ENCODE measurements at regions not wholly inside any gene's neighbourhood (a gene's known extent, or its start where the extent isn't known, plus 50 kb on each side); places are given as distances from the start of the nearest gene placed in this dataset.

DNA sequence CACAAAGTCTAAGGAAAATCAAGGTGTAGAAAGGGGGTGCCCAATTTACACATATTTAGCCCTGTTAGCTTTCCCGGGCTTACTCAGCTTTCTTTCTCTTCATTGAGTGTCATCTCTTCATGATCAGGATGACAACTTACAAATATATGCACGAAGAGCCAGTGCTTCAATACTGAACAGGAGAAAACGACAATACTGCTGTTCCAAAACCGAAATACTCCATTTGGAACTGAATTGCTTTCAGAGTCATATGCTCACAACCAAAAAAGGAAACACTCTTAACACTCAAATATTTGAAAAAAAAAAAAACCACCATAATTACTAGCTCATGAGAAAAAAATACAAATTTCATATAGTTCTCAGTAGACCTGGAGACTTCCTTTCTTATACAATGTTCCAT is 272.1 kb upstream of the DUSP10 start:
- H3K27me3 ChIP-seq (ENCODE audit: low read length) = peaks cover under 1% of the 10 kb centered on the region; the same call in 1 of the 2 replicates
- CTCF ChIA-PET = no interaction called here
- H4K20me1 ChIP-seq (ENCODE audit: low read length) = no peaks in the 10 kb centered on the region
- H3K4me3 ChIP-seq (ENCODE audit: low read length) = no peak overlapping the region
- no peak overlapping the region for H3K27ac ChIP-seq (ENCODE audit: low read length)
- no TSS peak for BruUV-seq (replicated peaks)
- intact Hi-C loops (cut with micrococcal nuclease) = no loop called here
- no peaks in the 10 kb centered on the region for H3K9me3 ChIP-seq (ENCODE audit: low read length)
- POLR2A ChIA-PET (ENCODE audit: unreplicated experiment) = interaction anchor here (0.7 kb wide), 1 partner anchor 154 kb away, joined by 3 read pairs; no protein-coding TSS in a partner anchor
- H3K4me1 ChIP-seq (ENCODE audit: insufficient read depth, low read length) = peaks cover 5% of the 10 kb centered on the region; the same call in 1 of the 2 replicates
- no peak overlapping the region for H3K9ac ChIP-seq (ENCODE audit: low read length)
- H3K36me3 ChIP-seq (ENCODE audit: low read depth, low read length) = no peaks in the 10 kb centered on the region
- H3K4me2 ChIP-seq (ENCODE audit: low read length) = no peak overlapping the region
- no peaks in the 10 kb centered on the region for H3K79me2 ChIP-seq (ENCODE audit: low read length)
- no peaks in the 10 kb centered on the region for H3K9me2 ChIP-seq (replicated peaks; ENCODE audit: low read length)
- ATAC-seq = no peak
- no peak overlapping the region for H2AFZ ChIP-seq (ENCODE audit: low read length)
- no peak for TF ChIP-seq EZH2phosphoT487 (IDR thresholded peaks at IDR 0.05; ENCODE audit: borderline replicate concordance, low read length)
- TF ChIP-seq EZH2 (IDR thresholded peaks at IDR 0.05; ENCODE audit: low read length, unreplicated experiment) = no peak
- TF ChIP-seq, protein P1, sequence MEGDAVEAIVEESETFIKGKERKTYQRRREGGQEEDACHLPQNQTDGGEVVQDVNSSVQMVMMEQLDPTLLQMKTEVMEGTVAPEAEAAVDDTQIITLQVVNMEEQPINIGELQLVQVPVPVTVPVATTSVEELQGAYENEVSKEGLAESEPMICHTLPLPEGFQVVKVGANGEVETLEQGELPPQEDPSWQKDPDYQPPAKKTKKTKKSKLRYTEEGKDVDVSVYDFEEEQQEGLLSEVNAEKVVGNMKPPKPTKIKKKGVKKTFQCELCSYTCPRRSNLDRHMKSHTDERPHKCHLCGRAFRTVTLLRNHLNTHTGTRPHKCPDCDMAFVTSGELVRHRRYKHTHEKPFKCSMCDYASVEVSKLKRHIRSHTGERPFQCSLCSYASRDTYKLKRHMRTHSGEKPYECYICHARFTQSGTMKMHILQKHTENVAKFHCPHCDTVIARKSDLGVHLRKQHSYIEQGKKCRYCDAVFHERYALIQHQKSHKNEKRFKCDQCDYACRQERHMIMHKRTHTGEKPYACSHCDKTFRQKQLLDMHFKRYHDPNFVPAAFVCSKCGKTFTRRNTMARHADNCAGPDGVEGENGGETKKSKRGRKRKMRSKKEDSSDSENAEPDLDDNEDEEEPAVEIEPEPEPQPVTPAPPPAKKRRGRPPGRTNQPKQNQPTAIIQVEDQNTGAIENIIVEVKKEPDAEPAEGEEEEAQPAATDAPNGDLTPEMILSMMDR (conservative IDR thresholded peaks at IDR 0.05; ENCODE audit: low read depth, low read length) = no peak
- no peaks in the 10 kb centered on the region for H3F3A ChIP-seq (ENCODE audit: low read length, unreplicated experiment)
- DNase-seq = no peak

DNA sequence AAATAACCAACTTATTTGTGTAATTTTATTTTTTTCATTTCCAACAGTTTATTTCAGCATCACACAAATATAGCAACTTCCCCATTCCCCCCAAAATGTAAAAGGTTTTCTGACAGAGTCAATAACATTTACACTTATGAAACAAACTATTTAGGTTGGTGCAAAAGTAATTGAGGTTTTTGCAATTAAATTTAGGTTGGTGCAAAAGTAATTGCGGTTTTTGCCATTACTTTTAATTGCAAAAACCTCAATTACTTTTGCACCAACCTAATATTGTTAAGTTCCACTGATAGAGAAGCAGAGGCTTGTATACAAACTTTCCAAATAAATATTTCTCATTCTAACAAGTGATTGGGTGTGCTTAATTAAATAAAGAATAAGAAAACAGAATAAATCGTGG is 270.9 kb upstream of the DUSP10 start:
- Histone ChIP-seq H3K4me1 (ENCODE audit: insufficient read depth, low read length) (peaks cover 8% of the 10 kb centered on the region; the same call in 1 of the 2 replicates), H3K4me2 (ENCODE audit: low read length) (no peak overlapping the region), H3K27me3 (ENCODE audit: low read length) (no peaks in the 10 kb centered on the region), H3K9me3 (ENCODE audit: low read length) (no peaks in the 10 kb centered on the region), H4K20me1 (ENCODE audit: low read length) (no peaks in the 10 kb centered on the region), H3K4me3 (ENCODE audit: low read length) (no peak overlapping the region), H3K9ac (ENCODE audit: low read length) (no peak overlapping the region), H3F3A (ENCODE audit: low read length, unreplicated experiment) (no peaks in the 10 kb centered on the region), H2AFZ (ENCODE audit: low read length) (no peak overlapping the region), H3K9me2 (replicated peaks; ENCODE audit: low read length) (no peaks in the 10 kb centered on the region), H3K79me2 (ENCODE audit: low read length) (no peaks in the 10 kb centered on the region), H3K36me3 (ENCODE audit: low read depth, low read length) (no peaks in the 10 kb centered on the region), H3K27ac (ENCODE audit: low read length) (no peak overlapping the region)
- no TSS peak for BruUV-seq (replicated peaks)
- DNase-seq (no peak), ATAC-seq (no peak)
- ChIA-PET POLR2A (ENCODE audit: unreplicated experiment) (no interaction called here), CTCF (interaction anchor here (0.6 kb wide), 1 partner anchor 168 kb away, joined by 3 read pairs; no protein-coding TSS in a partner anchor)
- no peak for TF ChIP-seq EZH2phosphoT487 (IDR thresholded peaks at IDR 0.05; ENCODE audit: borderline replicate concordance, low read length)
- TF ChIP-seq, protein P1 (conservative IDR thresholded peaks at IDR 0.05; ENCODE audit: low read depth, low read length) = no peak
- TF ChIP-seq EZH2 (IDR thresholded peaks at IDR 0.05; ENCODE audit: low read length, unreplicated experiment) = no peak
- intact Hi-C loops (cut with micrococcal nuclease) = no loop called here

DNA sequence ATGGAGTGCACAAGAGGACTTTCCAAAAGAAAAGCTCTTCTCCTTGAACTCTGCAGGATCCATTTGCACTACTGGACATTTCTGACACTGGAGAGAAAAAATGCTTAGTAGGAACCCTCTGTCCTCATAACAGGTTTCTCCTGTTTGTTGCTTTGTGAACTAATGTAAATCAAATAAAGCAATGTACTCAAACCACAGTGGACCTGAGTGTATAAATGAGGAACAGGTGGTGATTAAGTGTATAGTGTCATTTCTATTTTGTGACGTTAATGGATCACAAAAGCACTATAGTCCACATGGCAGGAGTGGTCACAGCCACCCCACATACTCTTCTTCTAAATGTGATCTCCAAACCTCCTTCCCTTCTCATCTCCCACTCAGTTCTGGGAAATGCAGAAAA is 268.4 kb upstream of the DUSP10 start:
- Histone ChIP-seq H3K4me3 (ENCODE audit: low read length) (no peak overlapping the region), H3K9me2 (replicated peaks; ENCODE audit: low read length) (no peaks in the 10 kb centered on the region), H4K20me1 (ENCODE audit: low read length) (no peaks in the 10 kb centered on the region), H3K27me3 (ENCODE audit: low read length) (no peaks in the 10 kb centered on the region), H3K4me1 (ENCODE audit: insufficient read depth, low read length) (peaks cover 12% of the 10 kb centered on the region; the same call in 1 of the 2 replicates), H3K4me2 (ENCODE audit: low read length) (no peak overlapping the region), H2AFZ (ENCODE audit: low read length) (no peak overlapping the region), H3K9ac (ENCODE audit: low read length) (no peak overlapping the region), H3K79me2 (ENCODE audit: low read length) (no peaks in the 10 kb centered on the region), H3K36me3 (ENCODE audit: low read depth, low read length) (no peaks in the 10 kb centered on the region), H3K27ac (ENCODE audit: low read length) (peak overlapping the region; percentile 28), H3F3A (ENCODE audit: low read length, unreplicated experiment) (no peaks in the 10 kb centered on the region), H3K9me3 (ENCODE audit: low read length) (no peaks in the 10 kb centered on the region)
- TF ChIP-seq, protein P1 (conservative IDR thresholded peaks at IDR 0.05; ENCODE audit: low read depth, low read length) = no peak
- TF ChIP-seq EZH2 (IDR thresholded peaks at IDR 0.05; ENCODE audit: low read length, unreplicated experiment) = no peak
- TF ChIP-seq EZH2phosphoT487 (IDR thresholded peaks at IDR 0.05; ENCODE audit: borderline replicate concordance, low read length) = no peak
- CTCF ChIA-PET = interaction anchor here (1.5 kb wide), 1 partner anchor 467 kb away, joined by 8 read pairs; no protein-coding TSS in a partner anchor
- POLR2A ChIA-PET (ENCODE audit: unreplicated experiment) = no interaction called here
- no TSS peak for BruUV-seq (replicated peaks)
- intact Hi-C loops (cut with micrococcal nuclease) = no loop called here
- ATAC-seq (peak; percentile 55), DNase-seq (peak; percentile 73)

Data from PC-3 (cell line).